Caco-2 (cell line): ENCODE measurements at regions not wholly inside any gene's neighbourhood (a gene's known extent, or its start where the extent isn't known, plus 50 kb on each side); places are given as distances from the start of the nearest gene placed in this dataset.

Experiments
- BruUV-seq: library from RNA; stranded (reverse); fragments of 400-500 nt; replicated peaks from 2 replicates; lab custom pipeline; 2021; lab: Mats Ljungman, UMichigan
- CTCF ChIA-PET: fragments of 300-600 bp; sonication (Branson Sonifier 250); formaldehyde crosslinking; loops from one replicate; lab custom pipeline; 2022; ENCODE audit warnings: antibody characterized with exemption; lab: Charles Lee
- POLR2A ChIA-PET: fragments of 300-600 bp; sonication (Branson Sonifier 250); formaldehyde crosslinking; loops from one replicate; lab custom pipeline; 2022; ENCODE audit warnings: antibody characterized with exemption; lab: Charles Lee
- DNase-seq, 2 experiments: peaks; one replicate each; pipeline versions ENCODE4 v3.0.0 to v3.0.0-alpha.2; 2020 to 2022
- H3K27me3 ChIP-seq: replicated peaks from 2 replicates; pipeline ENCODE4 v1.6.0; 2011; ENCODE audit warnings: low read length; ENCODE audit not compliant: control insufficient read depth, insufficient read depth
- H3K36me3 ChIP-seq: 2 replicates; pipeline ENCODE4 v1.5.1; 2011; ENCODE audit warnings: low read length; ENCODE audit not compliant: control insufficient read depth, insufficient read depth
- H3K4me1 ChIP-seq: fragments of 250-450 bp; sonication (Bioruptor Pico); 2 replicates; pipeline ENCODE4 v1.5.1; 2020; ENCODE audit warnings: mild to moderate bottlenecking
- H3K4me3 ChIP-seq: 2 replicates; pipeline ENCODE4 v1.5.1; 2011; ENCODE audit warnings: low read depth, mild to moderate bottlenecking, control low read depth, low read length
- H3K9me3 ChIP-seq: fragments of 250-450 bp; sonication (Bioruptor Pico); 2 replicates; pipeline ENCODE4 v1.5.1; 2020; ENCODE audit warnings: mild to moderate bottlenecking, moderate library complexity
- H3K27ac Mint-ChIP-seq: one replicate; pipeline ENCODE4 v1.8.0; 2022; ENCODE audit warnings: mixed read lengths; ENCODE audit not compliant: unreplicated experiment
- H3K27me3 Mint-ChIP-seq: one replicate; pipeline ENCODE4 v1.8.0; 2022; ENCODE audit warnings: mixed read lengths; ENCODE audit not compliant: insufficient read depth, unreplicated experiment
- H3K36me3 Mint-ChIP-seq: one replicate; pipeline ENCODE4 v1.8.0; 2022; ENCODE audit warnings: mild to moderate bottlenecking, mixed read lengths; ENCODE audit not compliant: insufficient read depth, unreplicated experiment
- H3K4me1 Mint-ChIP-seq: one replicate; pipeline ENCODE4 v1.8.0; 2022; ENCODE audit warnings: low read depth, mixed read lengths; ENCODE audit not compliant: unreplicated experiment
- H3K4me3 Mint-ChIP-seq: one replicate; pipeline ENCODE4 v1.8.0; 2022; ENCODE audit warnings: mild to moderate bottlenecking, moderate library complexity, mixed read lengths; ENCODE audit not compliant: unreplicated experiment
- H3K9me3 Mint-ChIP-seq: one replicate; pipeline ENCODE4 v1.8.0; 2022; ENCODE audit warnings: mixed read lengths; ENCODE audit not compliant: unreplicated experiment
- intact Hi-C: fragments of 100-400 bp; cut with micrococcal nuclease; formaldehyde crosslinking; loops from one replicate; pipeline ENCODE4 v1.10.0; 2022; ENCODE audit not compliant: unreplicated experiment
- TF ChIP-seq, protein P1 (sequence below), 2 experiments: fragments of 200-600 bp in 1 of 2; IDR thresholded peaks; 1 replicate in 1 of 2; 2 replicates in 1 of 2; pipeline versions ENCODE4 v1.5.1 to v1.8.0; 2011 to 2022; ENCODE audit warnings: antibody characterized with exemption in 1 of 2, control low read depth in 1 of 2, inconsistent platforms in 1 of 2, low read depth in 1 of 2, low read length in 1 of 2, mild to moderate bottlenecking in 1 of 2, moderate library complexity in 1 of 2; ENCODE audit not compliant: insufficient read depth in 1 of 2, severe bottlenecking in 1 of 2, unreplicated experiment in 1 of 2

DNA sequence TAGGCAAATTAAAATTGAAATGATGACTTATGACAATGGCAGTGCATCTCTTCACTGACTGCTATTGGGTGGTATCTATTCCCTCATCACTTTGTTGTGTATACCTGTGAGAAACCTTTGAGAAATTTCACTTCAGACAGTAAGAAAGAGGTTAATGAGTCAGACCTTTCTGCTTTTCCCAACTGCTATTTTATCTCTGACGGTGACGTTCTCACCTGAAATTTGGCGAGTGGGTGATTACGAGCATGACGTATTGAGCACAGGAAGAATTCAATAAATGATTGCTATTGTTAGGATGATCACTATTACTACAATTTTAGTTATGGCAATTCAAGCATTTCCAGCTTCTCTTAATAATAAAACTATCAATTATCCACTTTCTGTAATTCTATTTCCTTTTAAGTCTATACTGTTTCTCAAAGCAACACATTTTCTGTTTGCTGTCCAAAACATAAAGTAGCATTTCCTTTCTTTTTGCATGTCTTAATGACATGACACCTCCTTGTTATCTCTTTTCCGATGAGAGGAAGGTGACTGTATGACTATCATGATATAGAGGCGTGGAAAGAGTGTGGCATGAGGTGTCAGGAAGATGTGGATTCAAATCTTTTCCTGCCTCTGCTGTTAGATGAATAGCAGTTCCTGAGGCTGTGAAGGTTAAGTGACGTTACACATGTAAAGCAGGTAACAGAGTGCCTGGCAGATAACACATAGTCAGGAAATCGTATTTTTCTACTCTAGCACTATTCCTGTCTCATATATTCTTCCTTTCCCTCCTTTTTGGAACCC is 504.9 kb upstream of the SEMA6D start:
- Histone ChIP-seq H3K36me3 (no peaks in the 10 kb centered on the region), H3K4me3 (no peak overlapping the region), H3K9me3 (no peaks in the 10 kb centered on the region), H3K4me1 (no peaks in the 10 kb centered on the region), H3K27me3 (no peaks in the 10 kb centered on the region)
- no peaks in the 10 kb centered on the region for H3K9me3 Mint-ChIP-seq
- H3K36me3 Mint-ChIP-seq = no peaks in the 10 kb centered on the region
- ChIA-PET POLR2A (no interaction called here), CTCF (no interaction called here)
- intact Hi-C loops = no loop called here
- H3K27me3 Mint-ChIP-seq = peaks cover 5% of the 10 kb centered on the region
- no peak overlapping the region for H3K27ac Mint-ChIP-seq
- DNase-seq = no peak
- H3K4me1 Mint-ChIP-seq = no peaks in the 10 kb centered on the region
- H3K4me3 Mint-ChIP-seq = no peak overlapping the region
- TF ChIP-seq, protein P1, sequence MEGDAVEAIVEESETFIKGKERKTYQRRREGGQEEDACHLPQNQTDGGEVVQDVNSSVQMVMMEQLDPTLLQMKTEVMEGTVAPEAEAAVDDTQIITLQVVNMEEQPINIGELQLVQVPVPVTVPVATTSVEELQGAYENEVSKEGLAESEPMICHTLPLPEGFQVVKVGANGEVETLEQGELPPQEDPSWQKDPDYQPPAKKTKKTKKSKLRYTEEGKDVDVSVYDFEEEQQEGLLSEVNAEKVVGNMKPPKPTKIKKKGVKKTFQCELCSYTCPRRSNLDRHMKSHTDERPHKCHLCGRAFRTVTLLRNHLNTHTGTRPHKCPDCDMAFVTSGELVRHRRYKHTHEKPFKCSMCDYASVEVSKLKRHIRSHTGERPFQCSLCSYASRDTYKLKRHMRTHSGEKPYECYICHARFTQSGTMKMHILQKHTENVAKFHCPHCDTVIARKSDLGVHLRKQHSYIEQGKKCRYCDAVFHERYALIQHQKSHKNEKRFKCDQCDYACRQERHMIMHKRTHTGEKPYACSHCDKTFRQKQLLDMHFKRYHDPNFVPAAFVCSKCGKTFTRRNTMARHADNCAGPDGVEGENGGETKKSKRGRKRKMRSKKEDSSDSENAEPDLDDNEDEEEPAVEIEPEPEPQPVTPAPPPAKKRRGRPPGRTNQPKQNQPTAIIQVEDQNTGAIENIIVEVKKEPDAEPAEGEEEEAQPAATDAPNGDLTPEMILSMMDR (IDR thresholded peaks at IDR 0.05; ENCODE audit: insufficient read depth in 1 of 2, low read depth in 1 of 2, low read length in 1 of 2, severe bottlenecking in 1 of 2, unreplicated experiment in 1 of 2) = no peak
- BruUV-seq = no TSS peak

DNA sequence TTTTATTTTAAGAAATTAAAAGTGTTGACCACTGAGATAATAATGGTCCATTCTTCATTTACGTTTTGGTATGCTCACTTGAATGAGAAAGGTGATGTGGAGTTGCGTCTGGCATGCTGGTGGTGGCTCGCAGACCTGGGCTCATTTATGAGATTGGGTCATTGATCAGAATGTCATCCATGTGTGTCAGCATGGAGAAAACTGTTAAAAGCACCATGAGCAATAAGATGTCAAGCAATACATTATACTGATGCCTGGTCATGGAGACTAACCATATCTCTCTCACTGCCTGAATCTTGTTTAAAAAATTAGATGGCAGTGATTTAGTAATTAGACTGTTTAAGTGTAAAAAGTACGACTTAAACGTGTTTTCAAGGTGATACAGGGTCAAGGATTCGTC is 503.4 kb upstream of the SEMA6D start:
- H3K27ac Mint-ChIP-seq = no peak overlapping the region
- H3K27me3 Mint-ChIP-seq = peaks cover 5% of the 10 kb centered on the region
- H3K4me1 ChIP-seq = no peaks in the 10 kb centered on the region
- no peak for DNase-seq
- no peaks in the 10 kb centered on the region for H3K9me3 Mint-ChIP-seq
- TF ChIP-seq, protein P1 (IDR thresholded peaks at IDR 0.05; ENCODE audit: insufficient read depth in 1 of 2, low read depth in 1 of 2, low read length in 1 of 2, severe bottlenecking in 1 of 2, unreplicated experiment in 1 of 2) = no peak
- BruUV-seq = no TSS peak
- H3K4me3 ChIP-seq = no peak overlapping the region
- no peaks in the 10 kb centered on the region for H3K4me1 Mint-ChIP-seq
- H3K9me3 ChIP-seq = no peaks in the 10 kb centered on the region
- H3K4me3 Mint-ChIP-seq = no peak overlapping the region
- no peaks in the 10 kb centered on the region for H3K36me3 Mint-ChIP-seq
- intact Hi-C loops = no loop called here
- ChIA-PET POLR2A (no interaction called here), CTCF (no interaction called here)
- H3K27me3 ChIP-seq = no peaks in the 10 kb centered on the region
- no peaks in the 10 kb centered on the region for H3K36me3 ChIP-seq

DNA sequence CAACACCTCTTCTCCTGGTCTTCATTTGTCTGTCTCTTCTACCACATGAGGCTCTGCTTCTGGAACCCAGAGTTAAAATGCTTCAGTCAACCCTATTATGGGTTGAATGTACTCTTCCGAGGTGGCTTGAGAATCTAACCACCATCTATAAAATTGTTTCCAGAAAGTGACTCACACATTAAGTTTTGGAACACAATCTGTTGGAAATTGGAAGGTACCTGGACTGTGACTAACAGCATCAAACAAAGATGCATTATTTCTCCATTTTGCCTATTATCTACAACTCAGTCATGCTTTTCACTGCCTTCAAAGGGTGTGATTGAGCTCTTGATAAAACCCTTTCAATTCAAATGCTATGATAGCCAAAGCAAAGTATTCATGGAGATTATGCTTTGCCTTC is 499.0 kb upstream of the SEMA6D start:
- intact Hi-C loops = no loop called here
- H3K9me3 ChIP-seq = no peaks in the 10 kb centered on the region
- TF ChIP-seq, protein P1 (IDR thresholded peaks at IDR 0.05; ENCODE audit: insufficient read depth in 1 of 2, low read depth in 1 of 2, low read length in 1 of 2, severe bottlenecking in 1 of 2, unreplicated experiment in 1 of 2) = no peak
- no peak overlapping the region for H3K4me3 ChIP-seq
- H3K4me1 ChIP-seq = no peaks in the 10 kb centered on the region
- H3K27me3 Mint-ChIP-seq = peaks cover 5% of the 10 kb centered on the region
- BruUV-seq = no TSS peak
- H3K4me3 Mint-ChIP-seq = no peak overlapping the region
- POLR2A ChIA-PET = no interaction called here
- H3K4me1 Mint-ChIP-seq = no peaks in the 10 kb centered on the region
- no peaks in the 10 kb centered on the region for H3K36me3 ChIP-seq
- DNase-seq = no peak
- CTCF ChIA-PET = no interaction called here
- H3K9me3 Mint-ChIP-seq = no peaks in the 10 kb centered on the region
- no peak overlapping the region for H3K27ac Mint-ChIP-seq
- H3K27me3 ChIP-seq = no peaks in the 10 kb centered on the region
- no peaks in the 10 kb centered on the region for H3K36me3 Mint-ChIP-seq
